GM23338 (cell line): ENCODE measurements at regions not wholly inside any gene's neighbourhood (a gene's known extent, or its start where the extent isn't known, plus 50 kb on each side); places are given as distances from the start of the nearest gene placed in this dataset.

Source experiments
- EZH2 ChIP-seq: fragments of 200-600 bp; sonication (generic); IDR thresholded peaks from one replicate; pipeline ENCODE4 v1.8.0; 2017; ENCODE audit warnings: antibody characterized with exemption, mild to moderate bottlenecking, low read depth; ENCODE audit not compliant: unreplicated experiment
- TF ChIP-seq, protein P1 (sequence below), 2 experiments: fragments of 200-600 bp in 1 of 2; sonication (generic) in 1 of 2; conservative IDR thresholded peaks; 2 replicates each; pipeline versions ENCODE4 v1.5.1 to v1.6.1; 2016 to 2017; ENCODE audit warnings: antibody characterized with exemption in 2 of 2, low read depth in 2 of 2, mild to moderate bottlenecking in 2 of 2, moderate library complexity in 1 of 2

DNA sequence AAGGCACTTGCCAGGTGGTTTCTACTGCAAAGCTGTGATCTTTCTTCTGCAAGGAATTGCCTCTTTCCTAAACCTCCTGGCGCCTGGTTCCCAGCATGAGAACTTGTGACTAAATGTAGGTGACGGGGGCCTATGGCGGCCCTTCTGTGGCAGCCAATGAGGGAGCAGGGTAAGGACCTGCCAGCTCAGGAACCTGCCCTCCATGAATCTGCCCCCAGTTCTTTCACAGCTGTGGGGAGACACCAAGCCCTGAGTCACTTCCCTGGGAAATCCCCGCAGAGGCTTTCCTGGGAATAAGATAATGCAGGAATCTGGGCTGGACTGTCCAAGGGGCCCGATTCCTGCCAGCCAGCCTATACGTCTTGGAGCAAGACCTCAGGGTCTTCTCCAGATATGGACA, 56.7 kb upstream of the CTNNA1 start:
- TF ChIP-seq EZH2 = no peak
- TF ChIP-seq, protein P1, sequence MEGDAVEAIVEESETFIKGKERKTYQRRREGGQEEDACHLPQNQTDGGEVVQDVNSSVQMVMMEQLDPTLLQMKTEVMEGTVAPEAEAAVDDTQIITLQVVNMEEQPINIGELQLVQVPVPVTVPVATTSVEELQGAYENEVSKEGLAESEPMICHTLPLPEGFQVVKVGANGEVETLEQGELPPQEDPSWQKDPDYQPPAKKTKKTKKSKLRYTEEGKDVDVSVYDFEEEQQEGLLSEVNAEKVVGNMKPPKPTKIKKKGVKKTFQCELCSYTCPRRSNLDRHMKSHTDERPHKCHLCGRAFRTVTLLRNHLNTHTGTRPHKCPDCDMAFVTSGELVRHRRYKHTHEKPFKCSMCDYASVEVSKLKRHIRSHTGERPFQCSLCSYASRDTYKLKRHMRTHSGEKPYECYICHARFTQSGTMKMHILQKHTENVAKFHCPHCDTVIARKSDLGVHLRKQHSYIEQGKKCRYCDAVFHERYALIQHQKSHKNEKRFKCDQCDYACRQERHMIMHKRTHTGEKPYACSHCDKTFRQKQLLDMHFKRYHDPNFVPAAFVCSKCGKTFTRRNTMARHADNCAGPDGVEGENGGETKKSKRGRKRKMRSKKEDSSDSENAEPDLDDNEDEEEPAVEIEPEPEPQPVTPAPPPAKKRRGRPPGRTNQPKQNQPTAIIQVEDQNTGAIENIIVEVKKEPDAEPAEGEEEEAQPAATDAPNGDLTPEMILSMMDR (conservative IDR thresholded peaks at IDR 0.05; ENCODE audit: low read depth in 2 of 2) = no peak
